Smooth muscle cell (in vitro differentiated cells): ENCODE measurements at regions not wholly inside any gene's neighbourhood (a gene's known extent, or its start where the extent isn't known, plus 50 kb on each side); places are given as distances from the start of the nearest gene placed in this dataset.

Experiments used
- DNase-seq: peaks from one replicate; lab custom pipeline; 2025; ENCODE audit not compliant: unreplicated experiment; lab: John Stamatoyannopoulos, UW
- H2AFZ ChIP-seq: fragments of 200-600 bp; sonication (generic); 2 replicates; pipeline ENCODE4 v1.6.0; 2016; ENCODE audit warnings: antibody characterized with exemption, low read depth, mild to moderate bottlenecking
- H3F3A ChIP-seq: fragments of 200-600 bp; sonication (generic); 2 replicates; pipeline ENCODE4 v1.6.0; 2017; ENCODE audit warnings: antibody characterized with exemption, low read depth
- H3K27ac ChIP-seq: fragments of 200-600 bp; sonication (generic); 2 replicates; pipeline ENCODE4 v1.5.1; 2016; ENCODE audit warnings: low read depth, mild to moderate bottlenecking
- H3K27me3 ChIP-seq: fragments of 200-600 bp; sonication (generic); 2 replicates; pipeline ENCODE4 v1.6.1; 2016; ENCODE audit warnings: low read depth, mild to moderate bottlenecking
- H3K36me3 ChIP-seq: fragments of 200-600 bp; sonication (generic); 2 replicates; pipeline ENCODE4 v1.5.1; 2016; ENCODE audit warnings: low read depth
- H3K4me1 ChIP-seq: fragments of 200-600 bp; sonication (generic); 2 replicates; pipeline ENCODE4 v1.5.1; 2016; ENCODE audit warnings: low read depth
- H3K4me2 ChIP-seq: fragments of 200-600 bp; sonication (generic); 2 replicates; pipeline ENCODE4 v1.6.0; 2016; ENCODE audit warnings: mild to moderate bottlenecking
- H3K4me3 ChIP-seq: fragments of 200-600 bp; sonication (generic); 2 replicates; pipeline ENCODE4 v1.5.1; 2016; ENCODE audit warnings: mild to moderate bottlenecking
- H3K79me2 ChIP-seq: fragments of 200-600 bp; sonication (generic); 2 replicates; pipeline ENCODE4 v1.6.0; 2016; ENCODE audit warnings: low read depth, mild to moderate bottlenecking
- H3K9ac ChIP-seq: fragments of 200-600 bp; sonication (generic); 2 replicates; pipeline ENCODE4 v1.6.0; 2016; ENCODE audit warnings: low read depth
- H3K9me3 ChIP-seq: fragments of 200-600 bp; sonication (generic); replicated peaks from 2 replicates; pipeline ENCODE4 v1.5.1; 2016; ENCODE audit warnings: low read depth
- H4K20me1 ChIP-seq: fragments of 200-600 bp; sonication (generic); 2 replicates; pipeline ENCODE4 v1.6.0; 2016; ENCODE audit warnings: low read depth
- WGBS: methylation state at CpG from one replicate; pipeline ENCODE4 v1.1.7; 2016; ENCODE audit warnings: low lambda C conversion rate; 5-methylcytosine and 5-hydroxymethylcytosine counted together
- TF ChIP-seq, protein P1 (sequence below): fragments of 200-600 bp; sonication (generic); IDR thresholded peaks from 2 replicates; pipeline ENCODE4 v1.5.1; 2017; ENCODE audit warnings: borderline replicate concordance, mild to moderate bottlenecking, antibody characterized with exemption; ENCODE audit not compliant: insufficient read depth, poor library complexity, severe bottlenecking

DNA sequence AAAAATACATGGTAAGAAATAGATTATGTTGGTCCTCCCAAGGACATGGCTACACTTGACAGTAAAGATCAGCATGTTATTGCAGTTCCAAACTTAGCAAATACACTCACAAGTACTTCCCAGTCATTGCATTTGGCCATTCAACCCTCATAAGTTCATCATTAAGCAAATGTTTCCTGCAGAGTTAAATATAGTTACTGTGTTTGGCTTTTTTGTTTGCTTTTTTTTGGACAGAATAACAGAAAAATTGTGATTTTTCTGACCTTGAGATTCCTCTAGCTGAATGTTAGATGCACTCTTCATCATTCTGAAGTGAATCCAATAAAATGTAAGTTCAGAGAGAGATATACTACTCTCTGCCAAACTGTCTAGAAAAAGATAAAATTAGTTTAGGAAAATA, 295.3 kb downstream of the GPD2 start:
- Histone ChIP-seq H3K27me3 (no peaks in the 10 kb centered on the region), H3K27ac (no peak overlapping the region), H3K4me2 (no peak overlapping the region), H3K36me3 (no peaks in the 10 kb centered on the region), H4K20me1 (no peaks in the 10 kb centered on the region), H3K4me3 (no peak overlapping the region), H2AFZ (no peak overlapping the region), H3K9ac (no peak overlapping the region), H3K79me2 (no peaks in the 10 kb centered on the region), H3K9me3 (no peaks in the 10 kb centered on the region), H3K4me1 (no peaks in the 10 kb centered on the region), H3F3A (no peaks in the 10 kb centered on the region)
- no peak for DNase-seq
- TF ChIP-seq, protein P1, sequence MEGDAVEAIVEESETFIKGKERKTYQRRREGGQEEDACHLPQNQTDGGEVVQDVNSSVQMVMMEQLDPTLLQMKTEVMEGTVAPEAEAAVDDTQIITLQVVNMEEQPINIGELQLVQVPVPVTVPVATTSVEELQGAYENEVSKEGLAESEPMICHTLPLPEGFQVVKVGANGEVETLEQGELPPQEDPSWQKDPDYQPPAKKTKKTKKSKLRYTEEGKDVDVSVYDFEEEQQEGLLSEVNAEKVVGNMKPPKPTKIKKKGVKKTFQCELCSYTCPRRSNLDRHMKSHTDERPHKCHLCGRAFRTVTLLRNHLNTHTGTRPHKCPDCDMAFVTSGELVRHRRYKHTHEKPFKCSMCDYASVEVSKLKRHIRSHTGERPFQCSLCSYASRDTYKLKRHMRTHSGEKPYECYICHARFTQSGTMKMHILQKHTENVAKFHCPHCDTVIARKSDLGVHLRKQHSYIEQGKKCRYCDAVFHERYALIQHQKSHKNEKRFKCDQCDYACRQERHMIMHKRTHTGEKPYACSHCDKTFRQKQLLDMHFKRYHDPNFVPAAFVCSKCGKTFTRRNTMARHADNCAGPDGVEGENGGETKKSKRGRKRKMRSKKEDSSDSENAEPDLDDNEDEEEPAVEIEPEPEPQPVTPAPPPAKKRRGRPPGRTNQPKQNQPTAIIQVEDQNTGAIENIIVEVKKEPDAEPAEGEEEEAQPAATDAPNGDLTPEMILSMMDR = no peak

DNA sequence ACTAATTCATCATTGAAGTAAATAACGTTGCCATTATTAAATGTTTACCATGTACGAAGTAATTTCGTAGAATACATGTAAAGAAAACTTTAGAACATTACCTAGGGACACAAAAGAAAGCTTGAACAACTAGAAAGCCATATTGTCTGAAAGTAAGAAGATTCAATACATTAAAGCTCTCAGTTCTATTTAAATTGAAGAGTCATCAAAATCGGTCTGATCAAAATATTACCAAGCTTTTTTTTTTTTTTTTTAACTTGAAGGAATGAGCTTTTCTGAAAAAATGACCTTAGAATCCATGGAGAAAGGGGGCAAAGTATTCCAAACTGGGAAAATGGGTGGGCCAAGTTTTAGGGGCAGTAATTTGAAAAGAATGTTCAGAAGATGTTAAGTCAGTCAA, 300.8 kb downstream of the GPD2 start:
- Histone ChIP-seq H4K20me1 (no peaks in the 10 kb centered on the region), H3K27ac (no peak overlapping the region), H2AFZ (no peak overlapping the region), H3K9me3 (no peaks in the 10 kb centered on the region), H3K9ac (no peak overlapping the region), H3F3A (no peaks in the 10 kb centered on the region), H3K79me2 (no peaks in the 10 kb centered on the region), H3K4me1 (no peaks in the 10 kb centered on the region), H3K4me3 (no peak overlapping the region), H3K36me3 (no peaks in the 10 kb centered on the region), H3K4me2 (no peak overlapping the region), H3K27me3 (no peaks in the 10 kb centered on the region)
- TF ChIP-seq, protein P1 = no peak
- WGBS = 89% methylated on average over 4 of the region's 4 CpGs
- no peak for DNase-seq

DNA sequence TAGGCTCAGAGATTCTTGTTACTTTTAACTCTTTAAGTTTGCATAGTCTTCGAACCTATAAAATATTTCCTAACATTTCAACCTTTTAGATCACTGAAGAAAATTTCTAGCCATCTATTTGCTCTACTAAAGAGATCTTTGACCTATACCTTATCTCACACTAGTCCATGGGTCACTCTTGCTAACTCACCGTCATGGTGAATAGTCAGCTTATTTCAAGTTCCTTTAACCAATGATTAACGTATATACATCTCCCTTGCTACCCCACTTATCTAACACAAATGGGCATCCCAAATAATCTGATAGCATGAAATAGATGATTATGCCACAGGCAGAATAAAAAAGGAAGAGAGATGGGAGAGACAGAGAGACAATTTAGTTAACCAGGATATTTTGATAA, 303.1 kb downstream of the GPD2 start:
- H3K9me3 ChIP-seq = no peaks in the 10 kb centered on the region
- TF ChIP-seq, protein P1 = no peak
- no peaks in the 10 kb centered on the region for H3K79me2 ChIP-seq
- DNase-seq = no peak
- no peak overlapping the region for H3K27ac ChIP-seq
- H4K20me1 ChIP-seq = no peaks in the 10 kb centered on the region
- no peak overlapping the region for H3K9ac ChIP-seq
- no peaks in the 10 kb centered on the region for H3F3A ChIP-seq
- H3K4me1 ChIP-seq = no peaks in the 10 kb centered on the region
- 87% methylated on average over 3 of the region's 3 CpGs for WGBS
- H2AFZ ChIP-seq = no peak overlapping the region
- no peak overlapping the region for H3K4me3 ChIP-seq
- H3K27me3 ChIP-seq = no peaks in the 10 kb centered on the region
- no peak overlapping the region for H3K4me2 ChIP-seq
- no peaks in the 10 kb centered on the region for H3K36me3 ChIP-seq

DNA sequence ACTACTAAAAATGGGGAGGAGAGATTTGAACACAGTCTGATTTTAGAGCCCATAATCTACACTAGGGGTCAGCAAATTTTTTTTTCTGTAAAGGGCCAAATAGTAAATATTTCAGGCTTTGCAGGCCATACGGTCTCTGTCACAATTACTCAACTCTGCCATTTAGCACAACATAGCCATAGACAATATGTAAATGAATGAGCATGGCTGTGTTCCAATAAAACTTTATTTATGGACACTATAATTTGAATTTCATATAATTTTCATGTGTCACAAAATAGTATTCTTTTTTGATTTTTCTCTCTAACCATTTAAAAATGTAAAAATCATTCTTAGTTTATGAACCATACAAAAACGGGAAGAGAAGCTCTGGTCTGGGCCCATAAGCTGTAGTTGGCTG, 309.4 kb downstream of the GPD2 start:
- no peaks in the 10 kb centered on the region for H3F3A ChIP-seq
- WGBS = 95% methylated on average over 2 of the region's 2 CpGs
- no peak overlapping the region for H3K9ac ChIP-seq
- no peak overlapping the region for H3K27ac ChIP-seq
- no peaks in the 10 kb centered on the region for H3K79me2 ChIP-seq
- TF ChIP-seq, protein P1 = no peak
- no peaks in the 10 kb centered on the region for H3K36me3 ChIP-seq
- H4K20me1 ChIP-seq = no peaks in the 10 kb centered on the region
- H3K27me3 ChIP-seq = no peaks in the 10 kb centered on the region
- H3K4me3 ChIP-seq = no peak overlapping the region
- no peak for DNase-seq
- H3K4me2 ChIP-seq = no peak overlapping the region
- H2AFZ ChIP-seq = no peak overlapping the region
- no peaks in the 10 kb centered on the region for H3K4me1 ChIP-seq
- H3K9me3 ChIP-seq = no peaks in the 10 kb centered on the region
